Ascending aorta (tissue), 2 donors: ENCODE measurements at regions not wholly inside any gene's neighbourhood (a gene's known extent, or its start where the extent isn't known, plus 50 kb on each side); places are given as distances from the start of the nearest gene placed in this dataset.

ENCODE experiments used
- DNase-seq, 2 donors: peaks; one replicate each; pipeline ENCODE4 v3.0.0-alpha.2; 2019; ENCODE audit warnings: low spot score in 2 of 2
- H3K27ac ChIP-seq, 2 donors: fragments of 200-600 bp; sonication (generic); one replicate each; pipeline ENCODE4 v1.5.1; 2016 to 2017; ENCODE audit warnings: mild to moderate bottlenecking in 1 of 2
- H3K27me3 ChIP-seq: fragments of 200-600 bp; sonication (generic); one replicate; pipeline ENCODE4 v1.5.1; 2017
- H3K36me3 ChIP-seq, 2 donors: fragments of 200-600 bp; sonication (generic); one replicate each; pipeline ENCODE4 v1.5.1; 2016
- H3K4me1 ChIP-seq, 2 donors: fragments of 200-600 bp; sonication (generic); one replicate each; pipeline ENCODE4 v1.5.1; 2016 to 2017; ENCODE audit warnings: mild to moderate bottlenecking in 1 of 2
- H3K4me3 ChIP-seq, 2 donors: fragments of 200-600 bp; sonication (generic); one replicate each; pipeline ENCODE4 v1.5.1; 2016 to 2017; ENCODE audit warnings: mild to moderate bottlenecking in 1 of 2
- H3K9me3 ChIP-seq, 2 donors: fragments of 200-600 bp; sonication (generic); one replicate each; pipeline ENCODE4 v1.5.1; 2016
- CTCF ChIP-seq, 3 experiments: fragments of 200-600 bp in 2 of 3; fragments of 450-650 bp in 1 of 3; sonication (generic) in 2 of 3; IDR thresholded peaks; one replicate each; pipeline ENCODE4 v1.5.1; 2016 to 2019; ENCODE audit warnings: antibody characterized with exemption in 3 of 3, mild to moderate bottlenecking in 1 of 3, moderate library complexity in 1 of 3
- intact Hi-C: fragments of 100-400 bp; cut with DNase I; formaldehyde crosslinking; loops from one replicate; pipeline ENCODE4 v1.15.1; 2023

GRCh38 chr12:81859521-81859920, 100.4 kb upstream of the PPFIA2 start:
- no peak overlapping the region for H3K27ac ChIP-seq
- no peaks in the 10 kb centered on the region for H3K36me3 ChIP-seq
- H3K4me1 ChIP-seq: no peaks in the 10 kb centered on the region
- TF ChIP-seq CTCF (IDR thresholded peaks at IDR 0.05): no peak
- no peak overlapping the region for H3K4me3 ChIP-seq
- H3K27me3 ChIP-seq: no peaks in the 10 kb centered on the region
- intact Hi-C loops: no loop called here
- H3K9me3 ChIP-seq: no peaks in the 10 kb centered on the region
- DNase-seq: no peak

GRCh38 chr12:81843599-81843998, 84.4 kb upstream of the PPFIA2 start:
- no peak for DNase-seq
- Histone ChIP-seq H3K9me3 (no peaks in the 10 kb centered on the region), H3K36me3 (no peaks in the 10 kb centered on the region), H3K4me1 (no peaks in the 10 kb centered on the region), H3K27me3 (no peaks in the 10 kb centered on the region), H3K4me3 (no peak overlapping the region), H3K27ac (no peak overlapping the region)
- intact Hi-C loops: no loop called here
- no peak for TF ChIP-seq CTCF (IDR thresholded peaks at IDR 0.05)

GRCh38 chr12:81835783-81836182, 76.6 kb upstream of the PPFIA2 start:
- TF ChIP-seq CTCF (IDR thresholded peaks at IDR 0.05): no peak
- Histone ChIP-seq H3K4me3 (no peak overlapping the region), H3K36me3 (no peaks in the 10 kb centered on the region), H3K9me3 (no peaks in the 10 kb centered on the region), H3K27me3 (no peaks in the 10 kb centered on the region), H3K27ac (no peak overlapping the region), H3K4me1 (no peaks in the 10 kb centered on the region)
- DNase-seq: no peak
- intact Hi-C loops: no loop called here

GRCh38 chr12:81819991-81820633, 61.0 kb upstream of the PPFIA2 start:
- no peak for TF ChIP-seq CTCF (IDR thresholded peaks at IDR 0.05)
- H3K4me1 ChIP-seq: no peaks in the 10 kb centered on the region

GRCh38 chr12:81815611-81816010, 56.5 kb upstream of the PPFIA2 start:
- Histone ChIP-seq H3K27ac (no peak overlapping the region), H3K4me1 (peaks cover 3 to 7% of the 10 kb centered on the region in 2 donors), H3K4me3 (no peak overlapping the region), H3K9me3 (peaks cover 0 to 4% of the 10 kb centered on the region in 2 donors), H3K36me3 (no peaks in the 10 kb centered on the region), H3K27me3 (no peaks in the 10 kb centered on the region)
- intact Hi-C loops: no loop called here
- no peak for DNase-seq
- TF ChIP-seq CTCF (IDR thresholded peaks at IDR 0.05): no peak

More at GRCh38 chr12:81819991-81820633, 61.0 kb upstream of the PPFIA2 start:
- Histone ChIP-seq H3K36me3 (no peaks in the 10 kb centered on the region), H3K27ac (peak overlapping the region; percentile 46 to 72), H3K4me3 (no peak overlapping the region), H3K27me3 (no peaks in the 10 kb centered on the region), H3K9me3 (no peaks in the 10 kb centered on the region)
- DNase-seq: no peak
- intact Hi-C loops: no loop called here

GRCh38 chr12:81811778-81812125, 52.6 kb upstream of the PPFIA2 start:
- Histone ChIP-seq H3K9me3 (peaks cover 0 to 4% of the 10 kb centered on the region in 2 donors), H3K36me3 (no peaks in the 10 kb centered on the region), H3K4me1 (peaks cover 7 to 17% of the 10 kb centered on the region in 2 donors), H3K4me3 (no peak overlapping the region), H3K27ac (no peak overlapping the region), H3K27me3 (no peaks in the 10 kb centered on the region)
- no peak for TF ChIP-seq CTCF (IDR thresholded peaks at IDR 0.05)
- intact Hi-C loops: no loop called here
- no peak for DNase-seq
